ENCODE measurements at regions not wholly inside any gene's neighbourhood (a gene's known extent, or its start where the extent isn't known, plus 50 kb on each side); places are given as distances from the start of the nearest gene placed in this dataset.

GRCh38 chr5:171617817-171618591 lies 167.6 kb upstream of the SMIM23 start:
- no peak for DNase-seq (ENCODE audit: low spot score)
- in situ Hi-C loops (cut with HindIII; ENCODE audit: low sequenced_read_pairs), result no loop called here

- in situ Hi-C loops (cut with HindIII; ENCODE audit: low sequenced_read_pairs), result no loop called here
- no peak for DNase-seq (ENCODE audit: low spot score)
Measured at GRCh38 chr5:171619196-171619595, 166.4 kb upstream of the SMIM23 start.

- DNase-seq (ENCODE audit: low spot score), result no peak
- in situ Hi-C loops (cut with HindIII; ENCODE audit: low sequenced_read_pairs), result no loop called here
Measured at GRCh38 chr5:171619744-171620143, 165.9 kb upstream of the SMIM23 start.

- peak; percentile 77 for DNase-seq (ENCODE audit: low spot score)
- in situ Hi-C loops (cut with HindIII; ENCODE audit: low sequenced_read_pairs), result no loop called here
Measured at GRCh38 chr5:171622010-171622409, 163.6 kb upstream of the SMIM23 start.

- DNase-seq (ENCODE audit: low spot score), result no peak
- in situ Hi-C loops (cut with HindIII; ENCODE audit: low sequenced_read_pairs), result no loop called here
Measured at GRCh38 chr5:171623107-171623506, 162.5 kb upstream of the SMIM23 start.

- in situ Hi-C loops (cut with HindIII; ENCODE audit: low sequenced_read_pairs), result no loop called here
- DNase-seq (ENCODE audit: low spot score), result no peak
Measured at GRCh38 chr5:171623551-171624097, 162.0 kb upstream of the SMIM23 start.

- no peak for DNase-seq (ENCODE audit: low spot score)
- in situ Hi-C loops (cut with HindIII; ENCODE audit: low sequenced_read_pairs), result no loop called here
Measured at GRCh38 chr5:171624396-171624795, 161.2 kb upstream of the SMIM23 start.

GRCh38 chr5:171625646-171626045 lies 160.0 kb upstream of the SMIM23 start:
- DNase-seq (ENCODE audit: low spot score), result no peak
- in situ Hi-C loops (cut with HindIII; ENCODE audit: low sequenced_read_pairs), result no loop called here

GRCh38 chr5:171627936-171628632 lies 157.5 kb upstream of the SMIM23 start:
- DNase-seq (ENCODE audit: low spot score), result no peak
- in situ Hi-C loops (cut with HindIII; ENCODE audit: low sequenced_read_pairs), result no loop called here

- in situ Hi-C loops (cut with HindIII; ENCODE audit: low sequenced_read_pairs), result no loop called here
- DNase-seq (ENCODE audit: low spot score), result no peak
Measured at GRCh38 chr5:171628633-171628974, 157.0 kb upstream of the SMIM23 start.

- no peak for DNase-seq (ENCODE audit: low spot score)
- in situ Hi-C loops (cut with HindIII; ENCODE audit: low sequenced_read_pairs), result no loop called here
Measured at GRCh38 chr5:171629221-171629620, 156.4 kb upstream of the SMIM23 start.

GRCh38 chr5:171629628-171630349 lies 155.8 kb upstream of the SMIM23 start:
- no peak for DNase-seq (ENCODE audit: low spot score)
- in situ Hi-C loops (cut with HindIII; ENCODE audit: low sequenced_read_pairs), result no loop called here

- in situ Hi-C loops (cut with HindIII; ENCODE audit: low sequenced_read_pairs), result no loop called here
Measured at GRCh38 chr5:171630350-171631065, 155.1 kb upstream of the SMIM23 start.

GRCh38 chr5:171632616-171633015 lies 153.0 kb upstream of the SMIM23 start:
- DNase-seq (ENCODE audit: low spot score), result no peak
- in situ Hi-C loops (cut with HindIII; ENCODE audit: low sequenced_read_pairs), result no loop called here

More at GRCh38 chr5:171630350-171631065, 155.1 kb upstream of the SMIM23 start:
- DNase-seq (ENCODE audit: low spot score), result no peak

- no peak for DNase-seq (ENCODE audit: low spot score)
- in situ Hi-C loops (cut with HindIII; ENCODE audit: low sequenced_read_pairs), result no loop called here
Measured at GRCh38 chr5:171633776-171634470, 151.7 kb upstream of the SMIM23 start.

GRCh38 chr5:171634511-171634910 lies 151.1 kb upstream of the SMIM23 start:
- in situ Hi-C loops (cut with HindIII; ENCODE audit: low sequenced_read_pairs), result no loop called here
- DNase-seq (ENCODE audit: low spot score), result no peak

- no peak for DNase-seq (ENCODE audit: low spot score)
- in situ Hi-C loops (cut with HindIII; ENCODE audit: low sequenced_read_pairs), result no loop called here
Measured at GRCh38 chr5:171635028-171635427, 150.6 kb upstream of the SMIM23 start.

- no peak for DNase-seq (ENCODE audit: low spot score)
- in situ Hi-C loops (cut with HindIII; ENCODE audit: low sequenced_read_pairs), result no loop called here
Measured at GRCh38 chr5:171635561-171636245, 149.9 kb upstream of the SMIM23 start.
